Astrocyte of the spinal cord (primary cell): ENCODE measurements at regions not wholly inside any gene's neighbourhood (a gene's known extent, or its start where the extent isn't known, plus 50 kb on each side); places are given as distances from the start of the nearest gene placed in this dataset.
"Not testable (repeated sequence)": the region's sequence is repeated elsewhere in the genome, so short reads cannot be mapped to it uniquely, and the experiment has no call there.

Source experiments
- DNase-seq: peaks from one replicate; pipeline ENCODE4 v3.0.0; 2011; ENCODE audit warnings: low read depth, low spot score
- H3K4me3 ChIP-seq: 2 replicates; pipeline ENCODE4 v1.5.1; 2011; ENCODE audit warnings: low read depth, mild to moderate bottlenecking, low read length, moderate library complexity
- CTCF ChIP-seq: IDR thresholded peaks from 2 replicates; pipeline ENCODE4 v1.5.1; 2012; ENCODE audit warnings: low read depth, mild to moderate bottlenecking, low read length, inconsistent platforms
- in situ Hi-C: cut with HindIII; loops from 2 replicates; pipeline ENCODE4 v1.10.0; 2017; ENCODE audit warnings: low sequenced_read_pairs

DNA sequence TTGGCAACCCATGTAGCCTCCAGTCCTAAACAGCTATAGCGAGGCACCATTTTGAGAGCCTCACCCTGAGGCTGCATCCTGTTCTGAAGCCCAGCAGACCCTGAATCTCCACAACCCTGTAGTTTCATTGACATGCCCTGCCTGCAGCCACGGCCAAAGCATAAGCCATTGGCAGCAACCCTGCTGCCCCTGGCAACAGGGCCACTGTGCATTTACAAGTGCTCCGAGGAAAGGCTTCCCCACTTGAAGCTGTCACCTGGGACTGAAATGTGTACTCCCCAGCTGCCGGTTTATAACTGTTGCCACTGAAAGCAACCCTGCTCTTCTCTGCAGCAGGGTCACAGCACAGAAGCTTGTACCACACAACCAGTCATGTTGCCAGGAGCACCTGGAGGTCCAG, 124.2 kb upstream of the OLFM3 start:
- H3K4me3 ChIP-seq, result no peak overlapping the region
- DNase-seq, result no peak
- TF ChIP-seq CTCF, result no peak
- in situ Hi-C loops, result no loop called here

- in situ Hi-C loops, result no loop called here
- no peak for TF ChIP-seq CTCF
- no peak for DNase-seq
- H3K4me3 ChIP-seq, result no peak overlapping the region
Measured at GRCh38 chr1:102118150-102118549, 121.4 kb upstream of the OLFM3 start.

GRCh38 chr1:102110586-102110985, 113.9 kb upstream of the OLFM3 start:
- DNase-seq, result no peak
- in situ Hi-C loops, result no loop called here
- no peak for TF ChIP-seq CTCF
- no peak overlapping the region for H3K4me3 ChIP-seq

DNA sequence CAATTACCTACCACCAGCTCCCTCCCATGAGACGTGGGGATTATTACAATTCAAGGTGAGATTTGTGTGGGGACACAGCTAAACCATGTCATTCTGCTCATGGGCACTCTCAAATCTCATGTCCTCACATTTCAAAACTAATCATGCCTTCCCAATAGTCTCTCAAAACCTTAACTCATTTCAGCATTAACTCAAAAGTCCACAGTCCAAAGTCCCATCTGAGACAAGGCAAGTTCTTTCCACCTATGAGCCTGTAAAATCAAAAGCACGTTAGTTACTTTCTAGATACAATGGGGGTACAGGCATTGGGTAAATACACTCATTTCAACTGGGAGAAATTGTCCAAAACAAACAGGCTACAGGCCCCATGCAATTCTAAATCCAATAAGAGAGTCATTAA, 112.8 kb upstream of the OLFM3 start:
- H3K4me3 ChIP-seq, DNase-seq, in situ Hi-C loops: not testable (repeated sequence)

- DNase-seq, result no peak
- no peak overlapping the region for H3K4me3 ChIP-seq
- in situ Hi-C loops, result no loop called here
- TF ChIP-seq CTCF, result no peak
Measured at GRCh38 chr1:102107441-102107840, 110.7 kb upstream of the OLFM3 start.

DNA sequence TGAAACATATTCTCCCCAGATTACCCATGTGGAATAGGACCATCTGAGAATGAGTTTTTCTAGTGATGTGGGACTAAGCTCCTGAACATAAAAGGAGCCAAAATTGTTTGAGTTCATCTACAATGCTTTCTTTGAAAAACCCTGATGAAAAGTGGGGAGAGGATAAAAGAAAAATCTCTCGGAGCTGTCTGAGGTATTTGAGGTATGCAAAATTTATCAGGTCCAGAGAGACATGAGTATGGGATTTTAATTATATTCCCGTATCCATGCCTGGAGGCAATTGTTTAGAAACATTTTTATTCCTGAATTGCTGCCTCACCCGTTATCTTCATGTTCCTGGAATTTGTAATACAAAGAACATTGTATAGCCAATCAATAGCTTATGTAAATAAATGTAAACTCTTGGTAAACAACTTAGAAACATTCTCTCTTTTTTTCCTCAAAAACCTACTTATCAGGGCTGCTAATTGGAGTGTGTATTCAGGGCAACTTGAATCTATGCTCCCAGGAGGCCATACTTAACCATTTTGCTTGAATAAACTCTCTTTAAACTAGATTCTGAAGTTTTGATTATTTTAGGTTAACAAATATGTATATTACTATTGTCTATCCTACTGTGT, 109.3 kb upstream of the OLFM3 start:
- in situ Hi-C loops, result no loop called here

DNA sequence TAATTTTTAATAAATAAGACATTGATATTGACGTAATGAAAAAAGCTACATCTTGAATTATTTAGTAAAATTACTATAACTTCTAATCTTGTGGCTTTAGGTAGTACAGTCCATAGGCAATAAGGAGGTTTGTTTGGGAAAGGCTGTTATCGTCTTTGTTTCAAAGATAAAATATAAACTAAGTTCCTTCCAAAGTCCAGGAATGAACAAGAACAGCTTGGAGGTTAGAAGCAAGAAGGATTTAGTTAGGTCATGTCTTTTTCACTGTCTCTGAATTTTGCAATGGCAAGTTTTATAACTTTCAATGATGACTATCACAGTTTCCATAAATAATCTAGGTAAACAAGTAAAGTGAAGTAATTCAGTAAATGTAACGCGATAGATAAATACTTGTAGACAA, 106.9 kb upstream of the OLFM3 start:
- in situ Hi-C loops, result no loop called here
- DNase-seq, result no peak
- H3K4me3 ChIP-seq, result no peak overlapping the region
- no peak for TF ChIP-seq CTCF

More for the DNA sequence above, 109.3 kb upstream of the OLFM3 start:
- no peak overlapping the region for H3K4me3 ChIP-seq
- no peak for DNase-seq
- TF ChIP-seq CTCF, result no peak
